ENCODE measurements at regions not wholly inside any gene's neighbourhood (a gene's known extent, or its start where the extent isn't known, plus 50 kb on each side); places are given as distances from the start of the nearest gene placed in this dataset.
"Not testable (repeated sequence)": the region's sequence is repeated elsewhere in the genome, so short reads cannot be mapped to it uniquely, and the experiment has no call there.

DNA sequence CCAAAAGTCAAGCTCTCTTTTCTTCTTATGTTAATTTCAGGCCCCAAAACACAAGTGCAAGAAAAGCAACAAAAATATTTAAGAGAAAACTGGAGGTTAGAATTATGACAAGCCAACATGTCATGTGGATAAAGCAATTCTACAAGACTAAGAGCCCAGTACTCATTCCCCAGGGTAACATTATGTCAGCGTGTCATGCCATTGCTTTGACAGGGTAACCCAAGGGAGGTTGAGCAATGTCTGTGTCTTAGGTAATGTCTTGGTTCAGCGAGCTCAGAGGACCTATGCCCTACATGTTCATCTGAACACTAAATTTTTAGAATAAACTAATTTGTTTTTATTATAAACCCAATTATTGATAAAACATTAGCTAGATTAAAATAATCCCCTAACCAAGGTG lies 173.2 kb upstream of the ZNF804A start:
- DNase-seq (ENCODE audit: low spot score): no peak

DNA sequence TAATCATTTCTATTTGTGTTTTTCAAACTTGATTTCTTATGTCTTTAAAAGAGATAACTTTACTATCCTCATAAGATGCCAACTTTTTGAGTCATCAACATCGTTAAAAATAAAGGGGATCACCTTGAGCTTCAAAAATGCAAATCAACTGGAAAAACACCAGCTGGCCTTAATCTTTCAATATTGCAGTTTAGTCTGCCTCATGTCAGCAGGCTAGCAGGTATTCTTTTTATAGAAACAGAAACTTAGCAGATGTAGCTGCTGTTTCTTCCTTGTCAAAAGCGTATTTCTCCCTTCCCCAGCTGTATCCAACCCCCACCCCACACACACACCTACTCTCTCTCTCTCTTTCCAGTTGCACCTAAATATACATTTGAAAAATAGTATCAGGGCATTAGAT lies 154.1 kb upstream of the ZNF804A start:
- no peak for DNase-seq (ENCODE audit: low spot score)

DNA sequence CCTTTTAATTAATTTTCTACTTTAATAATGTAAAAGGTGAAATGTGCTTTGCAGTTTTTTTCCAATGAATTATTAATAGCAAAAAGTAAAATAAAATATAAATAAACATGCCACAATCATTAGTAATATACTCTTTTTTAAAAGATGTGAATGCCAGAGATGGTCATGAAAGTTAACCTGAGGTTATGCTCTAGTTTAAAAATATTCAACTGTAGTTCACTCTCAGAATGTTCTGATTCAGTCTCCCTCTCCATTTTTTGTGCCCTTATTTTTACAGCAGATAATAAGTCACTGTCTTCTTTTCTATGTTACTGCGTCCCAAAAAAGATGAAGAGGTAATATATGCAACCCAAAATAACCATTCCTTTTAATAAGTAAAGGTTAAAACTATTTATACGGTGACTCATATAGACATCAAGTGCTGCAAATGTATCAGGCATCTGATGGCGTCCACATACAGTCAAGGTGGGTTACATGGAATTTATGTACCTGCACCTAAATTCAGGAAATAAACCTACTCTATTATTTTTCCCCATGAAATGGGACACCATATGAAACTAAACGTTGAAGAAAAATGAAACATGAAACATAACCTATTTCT lies 153.6 kb upstream of the ZNF804A start:
- DNase-seq (ENCODE audit: low spot score): no peak

DNA sequence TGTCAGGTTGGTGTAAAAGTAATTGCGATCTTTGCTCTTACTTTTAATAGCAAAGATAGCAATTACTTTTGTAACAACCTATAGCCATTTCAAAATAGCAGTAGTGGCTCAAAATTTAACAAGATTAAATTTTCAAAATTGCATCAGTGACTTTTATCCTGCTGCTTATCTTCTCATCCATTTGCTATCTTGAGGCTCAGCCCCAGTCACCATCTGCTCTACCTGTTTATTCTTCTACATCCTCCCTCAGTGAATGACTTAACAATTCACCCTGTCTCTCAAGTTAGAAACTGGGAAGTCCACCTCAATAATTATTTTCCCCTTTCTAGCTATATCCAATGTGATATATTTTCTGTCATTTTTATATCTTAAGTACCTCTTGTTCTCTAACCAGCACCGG lies 148.6 kb upstream of the ZNF804A start:
- no peak for DNase-seq (ENCODE audit: low spot score)

DNA sequence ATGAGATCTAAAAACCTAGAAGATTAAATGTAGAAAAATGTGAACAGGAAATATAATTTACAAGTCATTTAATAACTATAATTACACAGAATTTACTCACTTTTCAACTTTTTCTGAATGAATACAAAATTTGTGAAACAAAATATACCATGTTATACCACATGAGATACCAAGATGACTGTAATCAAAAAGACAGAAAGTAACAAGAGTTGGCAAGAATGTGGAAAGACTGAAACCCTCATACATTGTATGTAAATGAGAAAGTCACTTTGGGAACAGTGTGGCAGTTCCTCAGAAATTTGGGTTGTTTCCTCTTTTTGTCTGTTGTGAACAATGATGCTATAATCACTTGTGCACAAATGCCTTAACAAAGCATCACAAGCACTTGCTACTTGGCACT lies 145.4 kb upstream of the ZNF804A start:
- DNase-seq (ENCODE audit: low spot score): no peak

- no peak for DNase-seq (ENCODE audit: low spot score)
Measured at GRCh38 chr2:184455624-184456023, 142.7 kb upstream of the ZNF804A start.

- DNase-seq (ENCODE audit: low spot score): not testable (repeated sequence)
Measured at GRCh38 chr2:184456693-184457092, 141.6 kb upstream of the ZNF804A start.

GRCh38 chr2:184463102-184463865 lies 135.0 kb upstream of the ZNF804A start:
- no peak for DNase-seq (ENCODE audit: low spot score)

- no peak for DNase-seq (ENCODE audit: low spot score)
Measured at GRCh38 chr2:184463866-184464248, 134.5 kb upstream of the ZNF804A start.

- DNase-seq (ENCODE audit: low spot score): no peak
Measured at GRCh38 chr2:184468826-184469225, 129.5 kb upstream of the ZNF804A start.

GRCh38 chr2:184472481-184472880 lies 125.8 kb upstream of the ZNF804A start:
- no peak for DNase-seq (ENCODE audit: low spot score)

DNA sequence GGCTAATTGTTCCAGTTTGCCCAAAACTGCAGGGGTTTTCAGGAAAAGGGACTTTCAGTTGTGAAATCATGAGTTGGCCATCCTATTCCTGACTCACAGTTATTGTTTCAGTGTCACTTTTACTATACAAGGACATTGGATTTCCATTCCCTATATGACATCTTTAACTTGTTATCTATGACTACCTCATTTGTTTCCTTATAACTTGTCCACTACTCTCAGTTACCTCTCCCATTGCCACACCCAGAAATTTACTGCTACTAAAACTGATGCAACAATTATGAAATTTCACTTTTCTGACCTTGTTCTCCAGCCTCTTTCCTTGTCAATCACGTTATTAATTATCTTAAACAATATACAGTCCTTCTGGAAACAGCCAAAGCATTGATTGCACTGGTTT lies 116.5 kb upstream of the ZNF804A start:
- no peak for DNase-seq (ENCODE audit: low spot score)

- no peak for DNase-seq (ENCODE audit: low spot score)
Measured at GRCh38 chr2:184498936-184499335, 99.4 kb upstream of the ZNF804A start.

GRCh38 chr2:184504252-184504651 lies 94.1 kb upstream of the ZNF804A start:
- no peak for DNase-seq (ENCODE audit: low spot score)

- no peak for DNase-seq (ENCODE audit: low spot score)
Measured at GRCh38 chr2:184507254-184507653, 91.1 kb upstream of the ZNF804A start.

- DNase-seq (ENCODE audit: low spot score): no peak
Measured at GRCh38 chr2:184517402-184517801, 80.9 kb upstream of the ZNF804A start.

- DNase-seq (ENCODE audit: low spot score): no peak
Measured at GRCh38 chr2:184520441-184520840, 77.9 kb upstream of the ZNF804A start.

DNA sequence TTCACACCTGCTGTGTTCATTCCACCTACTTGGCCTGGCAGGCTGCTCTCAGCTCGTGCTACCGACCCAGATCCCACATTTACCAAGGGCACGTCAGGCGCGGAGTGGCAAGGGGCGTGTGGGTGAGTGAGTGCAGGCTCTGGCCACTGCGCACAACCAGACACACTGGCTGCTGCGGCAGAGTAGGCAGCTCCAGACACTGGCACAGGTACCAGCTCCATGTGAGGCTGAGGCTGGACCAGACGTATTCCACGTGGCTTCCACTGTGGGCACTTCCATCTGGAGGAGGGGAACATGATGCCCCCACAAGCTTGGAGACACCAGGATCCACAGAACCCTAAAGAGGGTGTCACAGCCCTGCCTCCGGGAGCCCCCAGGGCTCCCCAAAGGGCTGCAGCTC lies 74.6 kb upstream of the ZNF804A start:
- no peak for DNase-seq (ENCODE audit: low spot score)

DNA sequence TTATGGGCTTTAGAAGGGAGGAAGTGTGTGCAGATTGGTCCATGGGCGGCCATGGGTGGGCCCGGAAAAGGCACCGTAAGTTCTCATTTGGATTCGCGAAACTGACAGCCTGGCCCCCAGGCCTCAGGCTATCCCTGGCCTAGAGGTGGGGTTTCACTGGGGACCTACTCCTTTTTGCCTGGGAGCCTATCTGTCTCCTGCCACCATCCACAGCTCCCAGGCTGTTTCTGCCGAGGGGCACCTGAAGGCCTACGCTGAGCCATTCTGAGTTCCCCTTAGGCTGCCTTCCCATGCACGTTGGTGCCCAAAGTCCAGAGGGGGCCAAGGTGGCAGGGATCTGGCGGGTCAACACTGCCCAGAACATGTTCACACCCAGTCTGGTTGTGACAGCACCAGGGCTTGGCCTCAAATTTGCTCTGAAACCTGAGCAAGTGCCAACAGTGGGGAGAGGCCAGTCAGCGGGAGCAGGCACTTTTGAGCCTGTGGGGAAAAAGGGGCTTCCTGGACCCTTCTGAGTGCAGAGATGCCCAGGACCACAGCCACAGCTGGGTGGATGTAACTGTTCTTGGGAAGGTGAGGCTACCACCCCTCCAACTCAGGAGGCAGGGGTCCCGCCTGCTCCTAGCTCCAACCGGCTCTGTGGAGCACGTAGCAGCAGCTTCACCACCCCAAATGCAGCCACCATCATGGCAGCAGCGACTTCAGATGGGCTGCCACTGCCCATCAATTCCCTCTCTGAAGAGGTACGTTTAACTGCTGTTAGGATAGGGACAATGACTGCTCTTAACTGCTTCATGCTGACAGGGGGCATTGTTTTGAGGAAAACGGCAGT lies 73.6 kb upstream of the ZNF804A start:
- DNase-seq (ENCODE audit: low spot score): no peak

GRCh38 chr2:184527058-184527457 lies 71.3 kb upstream of the ZNF804A start:
- no peak for DNase-seq (ENCODE audit: low spot score)

GRCh38 chr2:184528119-184528518 lies 70.2 kb upstream of the ZNF804A start:
- no peak for DNase-seq (ENCODE audit: low spot score)

- DNase-seq (ENCODE audit: low spot score): no peak
Measured at GRCh38 chr2:184530239-184530638, 68.1 kb upstream of the ZNF804A start.

- no peak for DNase-seq (ENCODE audit: low spot score)
Measured at GRCh38 chr2:184530959-184531358, 67.4 kb upstream of the ZNF804A start.

All from ureter (tissue), 1 donor.